HL-60 (cell line): ENCODE measurements at regions not wholly inside any gene's neighbourhood (a gene's known extent, or its start where the extent isn't known, plus 50 kb on each side); places are given as distances from the start of the nearest gene placed in this dataset.

Source experiments
- DNase-seq, 2 experiments: peaks; one replicate each; pipeline ENCODE4 v3.0.0-alpha.2; 2010 to 2020; ENCODE audit warnings: low read depth in 1 of 2, low spot score in 1 of 2
- H3K27ac ChIP-seq: fragments of 250-450 bp; sonication (Bioruptor Pico); replicated peaks from 2 replicates; pipeline ENCODE4 v1.5.1; 2020; ENCODE audit warnings: mild to moderate bottlenecking, moderate library complexity
- H3K27me3 ChIP-seq: fragments of 250-450 bp; sonication (Bioruptor Pico); 2 replicates; pipeline ENCODE4 v1.5.1; 2021; ENCODE audit warnings: mild to moderate bottlenecking, moderate library complexity; ENCODE audit not compliant: insufficient read depth, poor library complexity, severe bottlenecking
- H3K4me3 ChIP-seq: replicated peaks from 2 replicates; pipeline ENCODE4 v1.5.1; 2011; ENCODE audit warnings: mild to moderate bottlenecking, control low read depth, low read length; ENCODE audit not compliant: insufficient read depth
- CTCF ChIP-seq: IDR thresholded peaks from one replicate; pipeline ENCODE4 v1.5.1; 2011; ENCODE audit warnings: low read length, control low read depth, inconsistent platforms; ENCODE audit not compliant: insufficient read depth
- GABPA ChIP-seq: IDR thresholded peaks from 2 replicates; pipeline ENCODE4 v1.6.1; 2012; ENCODE audit warnings: low read depth
- POLR2AphosphoS5 ChIP-seq: IDR thresholded peaks from 2 replicates; pipeline ENCODE4 v1.6.1; 2012; ENCODE audit warnings: low read depth
- REST ChIP-seq: IDR thresholded peaks from 2 replicates; pipeline ENCODE4 v1.6.1; 2012; ENCODE audit warnings: low read depth; ENCODE audit not compliant: insufficient replicate concordance
- SPI1 ChIP-seq: IDR thresholded peaks from 2 replicates; pipeline ENCODE4 v1.6.1; 2012; ENCODE audit warnings: low read depth, mild to moderate bottlenecking, borderline replicate concordance

- no peak for DNase-seq
- no peak overlapping the region for H3K27ac ChIP-seq
- H3K4me3 ChIP-seq = no peak overlapping the region
- TF ChIP-seq REST (no peak), CTCF (no peak), SPI1 (no peak), GABPA (no peak), POLR2AphosphoS5 (no peak)
- H3K27me3 ChIP-seq = no peaks in the 10 kb centered on the region
Measured at GRCh38 chr6:25042036-25042521, 106.3 kb upstream of the RIPOR2 start.

- TF ChIP-seq CTCF (no peak), GABPA (no peak), POLR2AphosphoS5 (no peak), SPI1 (no peak), REST (no peak)
- DNase-seq = no peak
- no peak overlapping the region for H3K27ac ChIP-seq
- H3K4me3 ChIP-seq = no peak overlapping the region
- H3K27me3 ChIP-seq = no peaks in the 10 kb centered on the region
Measured at GRCh38 chr6:25042536-25042935, 106.8 kb upstream of the RIPOR2 start.

- no peak for DNase-seq
- TF ChIP-seq GABPA = no peak
- no peak for TF ChIP-seq POLR2AphosphoS5
- no peak for TF ChIP-seq SPI1
- TF ChIP-seq REST = no peak
Measured at GRCh38 chr6:25042984-25043725, 107.4 kb upstream of the RIPOR2 start.

More at GRCh38 chr6:25042984-25043725, 107.4 kb upstream of the RIPOR2 start:
- no peak overlapping the region for H3K27ac ChIP-seq
- no peak overlapping the region for H3K4me3 ChIP-seq
- H3K27me3 ChIP-seq = no peaks in the 10 kb centered on the region
